Gastrocnemius medialis (tissue), 4 donors: ENCODE measurements at regions not wholly inside any gene's neighbourhood (a gene's known extent, or its start where the extent isn't known, plus 50 kb on each side); places are given as distances from the start of the nearest gene placed in this dataset.
"Not testable (repeated sequence)": the region's sequence is repeated elsewhere in the genome, so short reads cannot be mapped to it uniquely, and the experiment has no call there.

Experiments used
- ATAC-seq, 2 donors: fragments of 150-250 bp; one replicate each; pipeline ENCODE4 v1.9.1; 2016
- DNase-seq, 2 donors: peaks; one replicate each; pipeline ENCODE4 v3.0.0-alpha.2; 2019
- H3K27ac ChIP-seq, 4 donors: fragments of 200-600 bp; sonication (generic); 1 replicate in 1 of 4; 2 replicates in 3 of 4; pipeline ENCODE4 v1.5.1; 2016 to 2018; ENCODE audit warnings: mild to moderate bottlenecking in 2 of 4, moderate library complexity in 1 of 4
- H3K27me3 ChIP-seq, 3 donors: fragments of 200-600 bp; sonication (generic) in 2 of 3; 1 replicate in 1 of 3; 2 replicates in 2 of 3; pipeline versions ENCODE4 v1.5.1 to v1.6.0; 2016 to 2019; ENCODE audit warnings: mild to moderate bottlenecking in 1 of 3, moderate library complexity in 1 of 3
- H3K36me3 ChIP-seq, 2 donors: fragments of 200-600 bp; sonication (generic) in 1 of 2; one replicate each; pipeline ENCODE4 v1.5.1; 2017 to 2018
- H3K4me1 ChIP-seq, 2 donors: fragments of 200-600 bp; sonication (generic) in 1 of 2; one replicate each; pipeline ENCODE4 v1.5.1; 2016 to 2017; ENCODE audit warnings: mild to moderate bottlenecking in 2 of 2
- H3K4me3 ChIP-seq, 4 donors: fragments of 200-600 bp; sonication (generic) in 3 of 4; 1 replicate in 1 of 4; 2 replicates in 3 of 4; pipeline ENCODE4 v1.5.1; 2016 to 2019; ENCODE audit warnings: mild to moderate bottlenecking in 2 of 4
- H3K9me3 ChIP-seq, 3 donors: fragments of 200-600 bp; sonication (generic) in 2 of 3; 1 replicate in 1 of 3; 2 replicates in 2 of 3; pipeline ENCODE4 v1.5.1; 2016 to 2019
- POLR2A ChIP-seq, 2 donors: fragments of 450-650 bp; IDR thresholded peaks; one replicate each; pipeline ENCODE4 v1.6.1; 2017; ENCODE audit warnings: antibody characterized with exemption in 2 of 2, mild to moderate bottlenecking in 2 of 2, moderate library complexity in 2 of 2
- in situ Hi-C, 4 donors: fragments of 200-750 bp; cut with MboI; loops; one replicate each; pipeline versions ENCODE4 v1.15.0 to v1.8.0; 2017; ENCODE audit warnings: low sequenced_read_pairs in 4 of 4
- intact Hi-C: fragments of 100-400 bp; cut with DNase I; formaldehyde crosslinking; loops from one replicate; pipeline ENCODE4 v1.15.1; 2023; ENCODE audit warnings: low total_unique reads
- TF ChIP-seq, protein P1 (sequence below), 5 experiments: fragments of 450-650 bp in 3 of 5; fragments of 200-600 bp in 2 of 5; sonication (generic) in 2 of 5; IDR thresholded peaks in 4 of 5; conservative IDR thresholded peaks in 1 of 5; 1 replicate in 4 of 5; 2 replicates in 1 of 5; pipeline ENCODE4 v1.5.1; 2016 to 2019; ENCODE audit warnings: antibody characterized with exemption in 5 of 5, mild to moderate bottlenecking in 3 of 5, moderate library complexity in 3 of 5

DNA sequence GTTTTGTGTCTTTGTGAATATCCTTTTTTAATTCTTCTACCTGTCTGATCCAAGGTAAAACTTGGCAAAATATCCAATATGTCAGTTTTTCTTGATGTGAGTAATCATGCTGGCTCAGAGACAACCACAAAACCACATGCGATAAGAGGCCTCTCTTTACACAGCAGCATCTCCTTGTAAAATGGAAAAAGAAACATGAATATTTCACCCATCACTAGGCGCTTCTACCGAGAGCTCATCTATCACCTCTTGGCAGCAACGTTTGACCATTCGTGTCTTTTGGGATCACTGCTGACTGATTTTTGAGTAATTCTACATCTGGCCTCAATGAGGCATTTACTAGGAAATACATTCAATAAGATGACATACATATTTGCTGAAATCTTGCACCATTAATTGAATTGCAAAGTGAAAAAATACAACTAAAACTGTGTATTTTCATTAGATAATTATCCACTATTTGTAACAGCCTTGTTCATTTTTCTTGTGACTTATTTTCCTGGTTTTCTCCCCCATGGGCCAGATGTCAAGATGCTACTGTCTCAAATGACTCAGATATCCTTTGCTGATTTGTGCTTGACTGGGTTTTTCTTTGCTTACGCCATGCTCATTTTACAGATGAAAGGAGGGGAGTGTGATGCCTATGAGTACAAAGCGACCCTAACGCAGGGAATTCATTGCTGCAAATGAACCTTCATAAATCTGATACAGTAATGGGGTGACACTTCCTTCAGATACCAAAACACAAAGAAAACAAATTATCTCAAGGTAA lies 467.5 kb downstream of the FBXO15 start:
- Histone ChIP-seq H3K27ac (no peak overlapping the region), H3K36me3 (no peaks in the 10 kb centered on the region), H3K4me3 (no peak overlapping the region), H3K4me1 (no peaks in the 10 kb centered on the region), H3K27me3 (no peaks in the 10 kb centered on the region), H3K9me3 (no peaks in the 10 kb centered on the region)
- ATAC-seq (no peak), DNase-seq (no peak)
- in situ Hi-C loops (no loop called here), intact Hi-C loops (no loop called here)
- TF ChIP-seq, protein P1, sequence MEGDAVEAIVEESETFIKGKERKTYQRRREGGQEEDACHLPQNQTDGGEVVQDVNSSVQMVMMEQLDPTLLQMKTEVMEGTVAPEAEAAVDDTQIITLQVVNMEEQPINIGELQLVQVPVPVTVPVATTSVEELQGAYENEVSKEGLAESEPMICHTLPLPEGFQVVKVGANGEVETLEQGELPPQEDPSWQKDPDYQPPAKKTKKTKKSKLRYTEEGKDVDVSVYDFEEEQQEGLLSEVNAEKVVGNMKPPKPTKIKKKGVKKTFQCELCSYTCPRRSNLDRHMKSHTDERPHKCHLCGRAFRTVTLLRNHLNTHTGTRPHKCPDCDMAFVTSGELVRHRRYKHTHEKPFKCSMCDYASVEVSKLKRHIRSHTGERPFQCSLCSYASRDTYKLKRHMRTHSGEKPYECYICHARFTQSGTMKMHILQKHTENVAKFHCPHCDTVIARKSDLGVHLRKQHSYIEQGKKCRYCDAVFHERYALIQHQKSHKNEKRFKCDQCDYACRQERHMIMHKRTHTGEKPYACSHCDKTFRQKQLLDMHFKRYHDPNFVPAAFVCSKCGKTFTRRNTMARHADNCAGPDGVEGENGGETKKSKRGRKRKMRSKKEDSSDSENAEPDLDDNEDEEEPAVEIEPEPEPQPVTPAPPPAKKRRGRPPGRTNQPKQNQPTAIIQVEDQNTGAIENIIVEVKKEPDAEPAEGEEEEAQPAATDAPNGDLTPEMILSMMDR (IDR thresholded peaks at IDR 0.05 in 4 of 5, conservative IDR thresholded peaks at IDR 0.05 in 1 of 5), result no peak
- TF ChIP-seq POLR2A (IDR thresholded peaks at IDR 0.05), result no peak

DNA sequence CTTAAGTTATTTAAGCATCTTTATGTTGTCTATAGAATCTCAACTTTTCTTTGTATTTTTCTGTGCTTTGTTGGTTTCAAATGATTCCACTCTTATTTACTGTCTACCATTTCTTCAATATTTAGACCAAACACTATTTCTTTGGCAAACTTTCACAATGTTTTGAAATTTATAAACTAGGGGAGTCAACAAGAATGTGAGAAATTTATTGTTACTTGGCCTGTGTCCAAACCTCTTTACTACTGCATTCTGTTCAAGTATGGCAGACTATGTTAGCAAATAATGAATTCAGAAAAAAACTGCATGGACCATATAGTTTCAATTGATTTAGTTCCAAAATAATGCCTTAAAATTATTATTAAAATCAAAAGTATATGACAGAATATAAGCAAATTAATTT lies 470.2 kb downstream of the FBXO15 start:
- Histone ChIP-seq H3K4me1 (no peaks in the 10 kb centered on the region), H3K4me3 (no peak overlapping the region), H3K27me3 (no peaks in the 10 kb centered on the region), H3K9me3 (no peaks in the 10 kb centered on the region), H3K27ac (no peak overlapping the region), H3K36me3 (no peaks in the 10 kb centered on the region)
- ATAC-seq (no peak), DNase-seq (no peak)
- TF ChIP-seq POLR2A (IDR thresholded peaks at IDR 0.05), result no peak
- TF ChIP-seq, protein P1 (IDR thresholded peaks at IDR 0.05 in 4 of 5, conservative IDR thresholded peaks at IDR 0.05 in 1 of 5), result no peak
- in situ Hi-C loops, result no loop called here
- intact Hi-C loops, result no loop called here

DNA sequence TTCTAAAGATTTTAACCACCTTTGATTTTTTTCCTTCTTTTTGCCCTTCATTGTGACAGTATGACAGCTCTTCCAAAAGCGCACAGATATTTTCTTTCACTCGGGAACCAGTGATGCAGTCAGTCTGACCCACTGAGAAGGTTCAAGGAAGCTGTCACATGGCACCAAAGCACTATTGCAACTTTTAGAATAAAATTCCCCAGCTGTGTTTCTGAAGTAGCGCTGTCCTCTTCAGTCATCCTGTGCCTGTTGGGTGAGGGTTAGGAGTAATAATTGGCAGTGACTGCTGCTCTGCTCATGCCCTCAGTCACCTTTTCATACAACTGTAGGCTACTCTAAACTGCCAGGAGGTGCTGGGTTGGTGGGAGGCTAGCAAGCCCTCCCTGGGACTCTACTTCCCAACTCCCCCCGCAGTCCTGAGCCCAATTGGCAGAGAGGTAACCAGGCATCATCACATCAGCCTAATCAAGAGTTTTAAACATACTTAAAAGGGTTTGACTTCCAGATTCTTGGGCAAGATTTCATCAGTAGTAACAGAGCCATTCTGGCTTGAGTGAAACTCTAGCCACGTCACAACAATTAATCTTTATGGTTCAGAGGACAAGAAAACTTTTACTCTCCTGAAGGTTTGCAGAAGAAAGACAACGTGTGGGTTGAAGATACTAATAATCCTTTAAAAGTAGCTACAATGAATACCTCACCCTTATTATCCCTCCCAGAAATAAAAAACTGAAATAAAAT lies 473.3 kb downstream of the FBXO15 start:
- H3K9me3 ChIP-seq, result no peaks in the 10 kb centered on the region
- ATAC-seq (no peak), DNase-seq (no peak)
- H3K4me3 ChIP-seq, result no peak overlapping the region
- no peak overlapping the region for H3K27ac ChIP-seq
- in situ Hi-C loops (no loop called here), intact Hi-C loops (no loop called here)
- no peak for TF ChIP-seq POLR2A (IDR thresholded peaks at IDR 0.05)
- TF ChIP-seq, protein P1 (IDR thresholded peaks at IDR 0.05 in 4 of 5, conservative IDR thresholded peaks at IDR 0.05 in 1 of 5), result no peak
- no peaks in the 10 kb centered on the region for H3K36me3 ChIP-seq
- no peaks in the 10 kb centered on the region for H3K4me1 ChIP-seq
- H3K27me3 ChIP-seq, result no peaks in the 10 kb centered on the region

DNA sequence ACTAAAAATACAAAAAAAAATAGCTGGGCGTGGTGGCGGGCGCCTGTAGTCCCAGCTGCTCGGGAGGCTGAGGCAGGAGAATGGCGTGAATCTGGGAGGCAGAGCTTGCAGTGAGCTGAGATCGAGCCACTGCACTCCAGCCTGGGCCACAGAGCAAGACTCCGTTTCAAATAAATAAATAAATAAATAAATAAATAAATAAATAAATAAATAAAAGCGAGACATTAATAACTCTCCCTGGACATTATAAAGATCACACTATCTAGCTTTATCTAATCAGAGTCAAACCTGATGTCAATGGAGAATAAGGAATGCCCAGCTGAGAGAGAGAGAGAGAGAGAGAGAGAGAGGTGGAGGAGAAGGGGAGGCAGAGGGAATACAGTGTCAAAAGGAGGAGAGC lies 476.2 kb downstream of the FBXO15 start:
- H3K9me3 ChIP-seq, H3K4me1 ChIP-seq, in situ Hi-C loops, DNase-seq, intact Hi-C loops, H3K36me3 ChIP-seq, H3K4me3 ChIP-seq, H3K27ac ChIP-seq, H3K27me3 ChIP-seq, ATAC-seq: not testable (repeated sequence)

DNA sequence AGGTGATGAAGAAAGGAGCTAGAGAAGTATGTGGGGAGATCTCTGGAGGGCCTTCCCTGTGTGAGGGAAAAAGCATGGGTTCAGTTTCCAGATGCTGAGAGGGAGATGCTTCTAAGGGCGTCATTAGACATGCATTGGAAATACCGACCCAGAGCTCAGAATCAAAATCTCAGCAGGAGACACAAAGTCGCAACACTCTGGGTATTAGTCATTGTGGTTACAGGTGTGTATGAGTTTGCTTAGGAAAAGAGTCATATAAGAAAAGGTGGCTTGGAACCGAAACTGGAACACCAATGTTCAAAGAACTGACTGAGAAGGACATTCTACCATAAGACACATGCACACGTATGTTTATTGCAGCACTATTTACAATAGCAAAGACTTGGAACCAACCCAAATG lies 477.1 kb downstream of the FBXO15 start:
- no peaks in the 10 kb centered on the region for H3K9me3 ChIP-seq
- no peak for TF ChIP-seq POLR2A (IDR thresholded peaks at IDR 0.05)
- no peaks in the 10 kb centered on the region for H3K27me3 ChIP-seq
- in situ Hi-C loops, result no loop called here
- H3K27ac ChIP-seq, result no peak overlapping the region
- DNase-seq, result no peak
- intact Hi-C loops, result no loop called here
- H3K4me3 ChIP-seq, result no peak overlapping the region
- H3K4me1 ChIP-seq, result no peaks in the 10 kb centered on the region
- H3K36me3 ChIP-seq, result no peaks in the 10 kb centered on the region
- no peak for ATAC-seq
